ENCODE measurements at regions not wholly inside any gene's neighbourhood (a gene's known extent, or its start where the extent isn't known, plus 50 kb on each side); places are given as distances from the start of the nearest gene placed in this dataset.

DNA sequence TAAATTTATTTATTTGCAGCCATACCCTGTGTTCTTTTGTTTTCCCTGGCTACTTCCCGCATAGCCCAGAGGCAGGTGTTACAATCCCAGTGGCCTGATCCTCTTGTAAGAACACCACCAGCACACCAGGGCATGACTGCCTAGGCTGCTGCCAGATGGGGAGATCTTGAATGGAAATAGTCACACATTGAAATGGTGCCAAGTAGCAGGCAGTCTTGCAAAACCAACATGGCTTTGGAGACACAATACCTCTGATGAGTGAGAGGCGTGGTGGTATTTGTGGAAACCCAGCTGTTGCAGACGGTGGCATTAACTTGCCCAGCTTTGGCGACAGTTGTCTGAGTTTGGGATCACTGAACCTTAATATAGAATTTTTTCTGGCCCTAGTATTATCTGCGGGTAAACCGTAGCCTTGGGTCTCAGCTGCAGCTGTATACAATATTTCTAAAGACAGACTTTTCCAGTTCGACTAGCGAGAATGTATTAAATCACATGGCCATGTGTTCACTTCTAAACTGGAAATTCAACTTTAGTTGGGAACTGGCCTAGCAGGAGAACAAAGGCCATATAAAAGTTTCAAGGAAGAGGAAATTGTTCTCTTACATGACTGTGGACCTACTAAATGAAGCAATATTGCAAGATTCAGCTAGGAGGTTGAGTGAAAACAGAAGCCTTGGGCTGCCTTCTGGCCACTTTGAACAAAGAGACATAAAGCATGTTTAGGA is 277.0 kb downstream of the SMARCA2 start:
- DNase-seq (ENCODE audit: low read depth, low spot score): no peak
- Histone ChIP-seq H4K20me1 (ENCODE audit: control insufficient read depth, insufficient read depth) (no peaks in the 10 kb centered on the region), H3K4me2 (ENCODE audit: control insufficient read depth, insufficient read depth) (no peak overlapping the region), H3K4me1 (ENCODE audit: control insufficient read depth, insufficient read depth, low read length) (no peaks in the 10 kb centered on the region), H3K9ac (ENCODE audit: control insufficient read depth, insufficient read depth, low read length) (no peak overlapping the region), H3K27me3 (replicated peaks in 1 of 2; ENCODE audit: control insufficient read depth in 2 of 2, insufficient read depth in 2 of 2, low read length in 1 of 2) (peaks cover 0 to 2% of the 10 kb centered on the region in 2 experiments; a peak in 1 of 4 replicates), H3K4me3 (no peak overlapping the region), H2AFZ (ENCODE audit: control insufficient read depth, low read depth, low read length) (no peak overlapping the region), H3K36me3 (ENCODE audit: control insufficient read depth in 2 of 2, insufficient read depth in 2 of 2, low read length in 1 of 2) (no peaks in the 10 kb centered on the region), H3K9me3 (replicated peaks; ENCODE audit: control insufficient read depth, insufficient read depth, low read length) (no peaks in the 10 kb centered on the region; the same call in 2 of the 3 replicates), H3K27ac (ENCODE audit: control insufficient read depth, insufficient read depth) (no peak overlapping the region), H3K79me2 (ENCODE audit: control insufficient read depth, insufficient read depth, low read length) (no peaks in the 10 kb centered on the region)
- ATAC-seq: no peak
- no peak for FAIRE-seq
- in situ Hi-C loops (cut with MboI) (no loop called here), intact Hi-C loops (cut with micrococcal nuclease; ENCODE audit: unreplicated experiment) (no loop called here)
- WGBS (ENCODE audit: insufficient coverage, insufficient replicate concordance, low lambda C conversion rate, missing lambda C conversion rate): 43% methylated on average over 8 of the region's 8 CpGs
- CTCF ChIA-PET: no interaction called here
- no TSS peak for BruUV-seq (replicated peaks)
- SMC1A ChIA-PET (ENCODE audit: uncharacterized antibody, unreplicated experiment): no interaction called here
- POLR2A ChIA-PET: no interaction called here
- RAD21 ChIA-PET (ENCODE audit: unreplicated experiment): no interaction called here
- TF ChIP-seq JUNB (IDR thresholded peaks at IDR 0.05) (no peak), RBBP5 (conservative IDR thresholded peaks at IDR 0.05) (no peak), RB1 (IDR thresholded peaks at IDR 0.05; ENCODE audit: borderline replicate concordance) (no peak), LARP7 (IDR thresholded peaks at IDR 0.05) (no peak), NFYA (IDR thresholded peaks at IDR 0.05; ENCODE audit: borderline replicate concordance, low read depth, low read length) (no peak), PAX8 (IDR thresholded peaks at IDR 0.05) (no peak), BMI1 (IDR thresholded peaks at IDR 0.05; ENCODE audit: borderline replicate concordance) (no peak), TCF7 (IDR thresholded peaks at IDR 0.05; ENCODE audit: borderline replicate concordance) (no peak), ZNF24 (IDR thresholded peaks at IDR 0.05) (no peak), NR2F1 (conservative IDR thresholded peaks at IDR 0.05) (no peak)
- TF ChIP-seq, protein P1, sequence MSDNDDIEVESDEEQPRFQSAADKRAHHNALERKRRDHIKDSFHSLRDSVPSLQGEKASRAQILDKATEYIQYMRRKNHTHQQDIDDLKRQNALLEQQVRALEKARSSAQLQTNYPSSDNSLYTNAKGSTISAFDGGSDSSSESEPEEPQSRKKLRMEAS (IDR thresholded peaks at IDR 0.05; ENCODE audit: low read depth, low read length): no peak
- TF ChIP-seq, protein P2, sequence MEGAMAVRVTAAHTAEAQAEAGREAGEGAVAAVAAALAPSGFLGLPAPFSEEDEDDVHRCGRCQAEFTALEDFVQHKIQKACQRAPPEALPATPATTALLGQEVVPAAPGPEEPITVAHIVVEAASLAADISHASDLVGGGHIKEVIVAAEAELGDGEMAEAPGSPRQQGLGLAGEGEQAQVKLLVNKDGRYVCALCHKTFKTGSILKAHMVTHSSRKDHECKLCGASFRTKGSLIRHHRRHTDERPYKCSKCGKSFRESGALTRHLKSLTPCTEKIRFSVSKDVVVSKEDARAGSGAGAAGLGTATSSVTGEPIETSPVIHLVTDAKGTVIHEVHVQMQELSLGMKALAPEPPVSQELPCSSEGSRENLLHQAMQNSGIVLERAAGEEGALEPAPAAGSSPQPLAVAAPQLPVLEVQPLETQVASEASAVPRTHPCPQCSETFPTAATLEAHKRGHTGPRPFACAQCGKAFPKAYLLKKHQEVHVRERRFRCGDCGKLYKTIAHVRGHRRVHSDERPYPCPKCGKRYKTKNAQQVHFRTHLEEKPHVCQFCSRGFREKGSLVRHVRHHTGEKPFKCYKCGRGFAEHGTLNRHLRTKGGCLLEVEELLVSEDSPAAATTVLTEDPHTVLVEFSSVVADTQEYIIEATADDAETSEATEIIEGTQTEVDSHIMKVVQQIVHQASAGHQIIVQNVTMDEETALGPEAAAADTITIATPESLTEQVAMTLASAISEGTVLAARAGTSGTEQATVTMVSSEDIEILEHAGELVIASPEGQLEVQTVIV (IDR thresholded peaks at IDR 0.05; ENCODE audit: borderline replicate concordance, partially characterized antibody): no peak
- TF ChIP-seq, protein P3, sequence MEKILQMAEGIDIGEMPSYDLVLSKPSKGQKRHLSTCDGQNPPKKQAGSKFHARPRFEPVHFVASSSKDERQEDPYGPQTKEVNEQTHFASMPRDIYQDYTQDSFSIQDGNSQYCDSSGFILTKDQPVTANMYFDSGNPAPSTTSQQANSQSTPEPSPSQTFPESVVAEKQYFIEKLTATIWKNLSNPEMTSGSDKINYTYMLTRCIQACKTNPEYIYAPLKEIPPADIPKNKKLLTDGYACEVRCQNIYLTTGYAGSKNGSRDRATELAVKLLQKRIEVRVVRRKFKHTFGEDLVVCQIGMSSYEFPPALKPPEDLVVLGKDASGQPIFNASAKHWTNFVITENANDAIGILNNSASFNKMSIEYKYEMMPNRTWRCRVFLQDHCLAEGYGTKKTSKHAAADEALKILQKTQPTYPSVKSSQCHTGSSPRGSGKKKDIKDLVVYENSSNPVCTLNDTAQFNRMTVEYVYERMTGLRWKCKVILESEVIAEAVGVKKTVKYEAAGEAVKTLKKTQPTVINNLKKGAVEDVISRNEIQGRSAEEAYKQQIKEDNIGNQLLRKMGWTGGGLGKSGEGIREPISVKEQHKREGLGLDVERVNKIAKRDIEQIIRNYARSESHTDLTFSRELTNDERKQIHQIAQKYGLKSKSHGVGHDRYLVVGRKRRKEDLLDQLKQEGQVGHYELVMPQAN (conservative IDR thresholded peaks at IDR 0.05): no peak
- TF ChIP-seq, protein P4, sequence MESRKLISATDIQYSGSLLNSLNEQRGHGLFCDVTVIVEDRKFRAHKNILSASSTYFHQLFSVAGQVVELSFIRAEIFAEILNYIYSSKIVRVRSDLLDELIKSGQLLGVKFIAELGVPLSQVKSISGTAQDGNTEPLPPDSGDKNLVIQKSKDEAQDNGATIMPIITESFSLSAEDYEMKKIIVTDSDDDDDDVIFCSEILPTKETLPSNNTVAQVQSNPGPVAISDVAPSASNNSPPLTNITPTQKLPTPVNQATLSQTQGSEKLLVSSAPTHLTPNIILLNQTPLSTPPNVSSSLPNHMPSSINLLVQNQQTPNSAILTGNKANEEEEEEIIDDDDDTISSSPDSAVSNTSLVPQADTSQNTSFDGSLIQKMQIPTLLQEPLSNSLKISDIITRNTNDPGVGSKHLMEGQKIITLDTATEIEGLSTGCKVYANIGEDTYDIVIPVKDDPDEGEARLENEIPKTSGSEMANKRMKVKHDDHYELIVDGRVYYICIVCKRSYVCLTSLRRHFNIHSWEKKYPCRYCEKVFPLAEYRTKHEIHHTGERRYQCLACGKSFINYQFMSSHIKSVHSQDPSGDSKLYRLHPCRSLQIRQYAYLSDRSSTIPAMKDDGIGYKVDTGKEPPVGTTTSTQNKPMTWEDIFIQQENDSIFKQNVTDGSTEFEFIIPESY (IDR thresholded peaks at IDR 0.05): no peak
- TF ChIP-seq, protein P5, sequence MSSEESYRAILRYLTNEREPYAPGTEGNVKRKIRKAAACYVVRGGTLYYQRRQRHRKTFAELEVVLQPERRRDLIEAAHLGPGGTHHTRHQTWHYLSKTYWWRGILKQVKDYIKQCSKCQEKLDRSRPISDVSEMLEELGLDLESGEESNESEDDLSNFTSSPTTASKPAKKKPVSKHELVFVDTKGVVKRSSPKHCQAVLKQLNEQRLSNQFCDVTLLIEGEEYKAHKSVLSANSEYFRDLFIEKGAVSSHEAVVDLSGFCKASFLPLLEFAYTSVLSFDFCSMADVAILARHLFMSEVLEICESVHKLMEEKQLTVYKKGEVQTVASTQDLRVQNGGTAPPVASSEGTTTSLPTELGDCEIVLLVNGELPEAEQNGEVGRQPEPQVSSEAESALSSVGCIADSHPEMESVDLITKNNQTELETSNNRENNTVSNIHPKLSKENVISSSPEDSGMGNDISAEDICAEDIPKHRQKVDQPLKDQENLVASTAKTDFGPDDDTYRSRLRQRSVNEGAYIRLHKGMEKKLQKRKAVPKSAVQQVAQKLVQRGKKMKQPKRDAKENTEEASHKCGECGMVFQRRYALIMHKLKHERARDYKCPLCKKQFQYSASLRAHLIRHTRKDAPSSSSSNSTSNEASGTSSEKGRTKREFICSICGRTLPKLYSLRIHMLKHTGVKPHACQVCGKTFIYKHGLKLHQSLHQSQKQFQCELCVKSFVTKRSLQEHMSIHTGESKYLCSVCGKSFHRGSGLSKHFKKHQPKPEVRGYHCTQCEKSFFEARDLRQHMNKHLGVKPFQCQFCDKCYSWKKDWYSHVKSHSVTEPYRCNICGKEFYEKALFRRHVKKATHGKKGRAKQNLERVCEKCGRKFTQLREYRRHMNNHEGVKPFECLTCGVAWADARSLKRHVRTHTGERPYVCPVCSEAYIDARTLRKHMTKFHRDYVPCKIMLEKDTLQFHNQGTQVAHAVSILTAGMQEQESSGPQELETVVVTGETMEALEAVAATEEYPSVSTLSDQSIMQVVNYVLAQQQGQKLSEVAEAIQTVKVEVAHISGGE (CRISPR knock-in tag; IDR thresholded peaks at IDR 0.05): no peak
